ENCODE measurements at regions not wholly inside any gene's neighbourhood (a gene's known extent, or its start where the extent isn't known, plus 50 kb on each side); places are given as distances from the start of the nearest gene placed in this dataset.

GRCh38 chr10:107692072-107692471 is 527.6 kb upstream of the SORCS1 start:
- ATAC-seq (no peak), DNase-seq (ENCODE audit: low spot score) (no peak)
- Mint-ChIP-seq H3K27me3 (ENCODE audit: low read depth) (no peaks in the 10 kb centered on the region), H3K4me1 (no peaks in the 10 kb centered on the region), H3K4me3 (no peak overlapping the region), H3K27ac (no peak overlapping the region), H3K36me3 (no peaks in the 10 kb centered on the region), H3K9me3 (no peaks in the 10 kb centered on the region)
- CTCF ChIA-PET, result no interaction called here
- POLR2A ChIA-PET, result no interaction called here
- TF ChIP-seq PREB (CRISPR knock-in tag; IDR thresholded peaks at IDR 0.05; ENCODE audit: borderline replicate concordance), result no peak
- TF ChIP-seq ZNF219 (CRISPR knock-in tag; IDR thresholded peaks at IDR 0.05; ENCODE audit: borderline replicate concordance), result no peak
- no peak for TF ChIP-seq NFATC4 (CRISPR knock-in tag; IDR thresholded peaks at IDR 0.05)
- TF ChIP-seq ZNF532 (CRISPR knock-in tag; IDR thresholded peaks at IDR 0.05; ENCODE audit: borderline replicate concordance), result no peak
- TF ChIP-seq ZBTB43 (CRISPR knock-in tag; IDR thresholded peaks at IDR 0.05), result no peak
- no peak for TF ChIP-seq SMAD4 (CRISPR knock-in tag; IDR thresholded peaks at IDR 0.05)
- no peak for TF ChIP-seq ZNF416 (CRISPR knock-in tag; IDR thresholded peaks at IDR 0.05)
- TF ChIP-seq NR2C2 (CRISPR knock-in tag; IDR thresholded peaks at IDR 0.05), result no peak
- no peak for TF ChIP-seq ATF6 (CRISPR knock-in tag; IDR thresholded peaks at IDR 0.05)
- no peak for TF ChIP-seq CDX4 (CRISPR knock-in tag; IDR thresholded peaks at IDR 0.05; ENCODE audit: borderline replicate concordance)
- no peak for TF ChIP-seq IRF1 (CRISPR knock-in tag; IDR thresholded peaks at IDR 0.05)
- no peak for TF ChIP-seq OVOL2 (CRISPR knock-in tag; IDR thresholded peaks at IDR 0.05; ENCODE audit: borderline replicate concordance)
- no peak for TF ChIP-seq AFF4 (CRISPR knock-in tag; IDR thresholded peaks at IDR 0.05; ENCODE audit: borderline replicate concordance)
- TF ChIP-seq FOXJ3 (CRISPR knock-in tag; IDR thresholded peaks at IDR 0.05; ENCODE audit: borderline replicate concordance), result no peak
- TF ChIP-seq ZNF425 (CRISPR knock-in tag; conservative IDR thresholded peaks at IDR 0.05), result no peak
- TF ChIP-seq E2F5 (CRISPR knock-in tag; IDR thresholded peaks at IDR 0.05), result no peak
- no peak for TF ChIP-seq ZNF138 (CRISPR knock-in tag; conservative IDR thresholded peaks at IDR 0.05)

Measured in WTC11 (cell line).